ENCODE measurements at regions not wholly inside any gene's neighbourhood (a gene's known extent, or its start where the extent isn't known, plus 50 kb on each side); places are given as distances from the start of the nearest gene placed in this dataset.
"Not testable (repeated sequence)": the region's sequence is repeated elsewhere in the genome, so short reads cannot be mapped to it uniquely, and the experiment has no call there.

- no peak for ATAC-seq
- H3K36me3 Mint-ChIP-seq, result no peaks in the 10 kb centered on the region
- no peaks in the 10 kb centered on the region for H3K9me3 Mint-ChIP-seq
- H3K4me3 Mint-ChIP-seq, result no peak overlapping the region
- H3K4me1 Mint-ChIP-seq, result no peaks in the 10 kb centered on the region
- H3K27ac Mint-ChIP-seq, result no peak overlapping the region
- no peaks in the 10 kb centered on the region for H3K27me3 Mint-ChIP-seq
Observed at GRCh38 chr7:119256001-119256400, 1017.0 kb upstream of the KCND2 start.

GRCh38 chr7:119256446-119257131, 1016.4 kb upstream of the KCND2 start:
- H3K36me3 Mint-ChIP-seq, result no peaks in the 10 kb centered on the region
- no peaks in the 10 kb centered on the region for H3K4me1 Mint-ChIP-seq
- no peaks in the 10 kb centered on the region for H3K27me3 Mint-ChIP-seq
- H3K4me3 Mint-ChIP-seq, result no peak overlapping the region
- H3K27ac Mint-ChIP-seq, result no peak overlapping the region
- no peak for ATAC-seq
- no peaks in the 10 kb centered on the region for H3K9me3 Mint-ChIP-seq

GRCh38 chr7:119266790-119267189, 1006.2 kb upstream of the KCND2 start:
- not testable (repeated sequence) for H3K4me1 Mint-ChIP-seq, H3K36me3 Mint-ChIP-seq, H3K9me3 Mint-ChIP-seq, ATAC-seq, H3K4me3 Mint-ChIP-seq, H3K27me3 Mint-ChIP-seq, H3K27ac Mint-ChIP-seq

GRCh38 chr7:119270045-119270464, 1002.9 kb upstream of the KCND2 start:
- no peaks in the 10 kb centered on the region for H3K27me3 Mint-ChIP-seq
- H3K9me3 Mint-ChIP-seq, result no peaks in the 10 kb centered on the region
- no peak overlapping the region for H3K4me3 Mint-ChIP-seq
- no peak for ATAC-seq
- H3K27ac Mint-ChIP-seq, result no peak overlapping the region
- no peaks in the 10 kb centered on the region for H3K36me3 Mint-ChIP-seq
- no peaks in the 10 kb centered on the region for H3K4me1 Mint-ChIP-seq

- no peaks in the 10 kb centered on the region for H3K9me3 Mint-ChIP-seq
- H3K36me3 Mint-ChIP-seq, result no peaks in the 10 kb centered on the region
- no peaks in the 10 kb centered on the region for H3K4me1 Mint-ChIP-seq
- no peaks in the 10 kb centered on the region for H3K27me3 Mint-ChIP-seq
- no peak overlapping the region for H3K4me3 Mint-ChIP-seq
- ATAC-seq, result no peak
- H3K27ac Mint-ChIP-seq, result no peak overlapping the region
Observed at GRCh38 chr7:119270644-119271043, 1002.3 kb upstream of the KCND2 start.

- H3K4me1 Mint-ChIP-seq, result no peaks in the 10 kb centered on the region
- H3K9me3 Mint-ChIP-seq, result no peaks in the 10 kb centered on the region
- H3K36me3 Mint-ChIP-seq, result no peaks in the 10 kb centered on the region
- H3K27ac Mint-ChIP-seq, result no peak overlapping the region
- no peaks in the 10 kb centered on the region for H3K27me3 Mint-ChIP-seq
- ATAC-seq, result no peak
- H3K4me3 Mint-ChIP-seq, result no peak overlapping the region
Observed at GRCh38 chr7:119271147-119271779, 1001.7 kb upstream of the KCND2 start.

GRCh38 chr7:119281181-119281846, 991.7 kb upstream of the KCND2 start:
- no peak for ATAC-seq
- H3K36me3 Mint-ChIP-seq, result no peaks in the 10 kb centered on the region
- H3K4me3 Mint-ChIP-seq, result no peak overlapping the region
- no peaks in the 10 kb centered on the region for H3K4me1 Mint-ChIP-seq
- H3K9me3 Mint-ChIP-seq, result peaks cover 6% of the 10 kb centered on the region
- no peak overlapping the region for H3K27ac Mint-ChIP-seq
- no peaks in the 10 kb centered on the region for H3K27me3 Mint-ChIP-seq

- Mint-ChIP-seq H3K9me3 (peaks cover 4% of the 10 kb centered on the region), H3K4me1 (no peaks in the 10 kb centered on the region), H3K36me3 (no peaks in the 10 kb centered on the region), H3K27ac (no peak overlapping the region), H3K27me3 (no peaks in the 10 kb centered on the region), H3K4me3 (no peak overlapping the region)
- ATAC-seq, result no peak
Observed at GRCh38 chr7:119283353-119283752, 989.6 kb upstream of the KCND2 start.

GRCh38 chr7:119288416-119288815, 984.6 kb upstream of the KCND2 start:
- no peak for ATAC-seq
- Mint-ChIP-seq H3K4me3 (no peak overlapping the region), H3K27ac (no peak overlapping the region), H3K36me3 (no peaks in the 10 kb centered on the region), H3K27me3 (no peaks in the 10 kb centered on the region), H3K4me1 (no peaks in the 10 kb centered on the region), H3K9me3 (peaks cover 4% of the 10 kb centered on the region)

- not testable (repeated sequence) for H3K4me1 Mint-ChIP-seq, ATAC-seq, H3K9me3 Mint-ChIP-seq, H3K36me3 Mint-ChIP-seq, H3K27ac Mint-ChIP-seq, H3K27me3 Mint-ChIP-seq, H3K4me3 Mint-ChIP-seq
Observed at GRCh38 chr7:119300341-119300740, 972.6 kb upstream of the KCND2 start.

GRCh38 chr7:119320316-119320715, 952.7 kb upstream of the KCND2 start:
- Mint-ChIP-seq H3K4me3 (no peak overlapping the region), H3K27me3 (no peaks in the 10 kb centered on the region), H3K27ac (no peak overlapping the region), H3K9me3 (no peaks in the 10 kb centered on the region), H3K4me1 (no peaks in the 10 kb centered on the region), H3K36me3 (no peaks in the 10 kb centered on the region)
- ATAC-seq, result no peak

- H3K27ac Mint-ChIP-seq, result no peak overlapping the region
- no peaks in the 10 kb centered on the region for H3K4me1 Mint-ChIP-seq
- no peak overlapping the region for H3K4me3 Mint-ChIP-seq
- no peak for ATAC-seq
- H3K9me3 Mint-ChIP-seq, result peaks cover 10% of the 10 kb centered on the region
- no peaks in the 10 kb centered on the region for H3K27me3 Mint-ChIP-seq
- H3K36me3 Mint-ChIP-seq, result no peaks in the 10 kb centered on the region
Observed at GRCh38 chr7:119329715-119330114, 943.3 kb upstream of the KCND2 start.

- H3K4me3 Mint-ChIP-seq, result no peak overlapping the region
- no peaks in the 10 kb centered on the region for H3K4me1 Mint-ChIP-seq
- no peak for ATAC-seq
- peaks cover 5% of the 10 kb centered on the region for H3K9me3 Mint-ChIP-seq
- no peak overlapping the region for H3K27ac Mint-ChIP-seq
- H3K27me3 Mint-ChIP-seq, result no peaks in the 10 kb centered on the region
- H3K36me3 Mint-ChIP-seq, result no peaks in the 10 kb centered on the region
Observed at GRCh38 chr7:119335405-119335804, 937.6 kb upstream of the KCND2 start.

GRCh38 chr7:119341822-119342221, 931.2 kb upstream of the KCND2 start:
- Mint-ChIP-seq H3K4me1 (no peaks in the 10 kb centered on the region), H3K9me3 (peaks cover 3% of the 10 kb centered on the region), H3K27ac (no peak overlapping the region), H3K36me3 (no peaks in the 10 kb centered on the region), H3K27me3 (no peaks in the 10 kb centered on the region), H3K4me3 (no peak overlapping the region)
- ATAC-seq, result no peak

- Mint-ChIP-seq H3K9me3 (peaks cover 3% of the 10 kb centered on the region), H3K27ac (no peak overlapping the region), H3K36me3 (no peaks in the 10 kb centered on the region), H3K4me1 (no peaks in the 10 kb centered on the region), H3K27me3 (no peaks in the 10 kb centered on the region), H3K4me3 (no peak overlapping the region)
- no peak for ATAC-seq
Observed at GRCh38 chr7:119343289-119343688, 929.7 kb upstream of the KCND2 start.

GRCh38 chr7:119344466-119344865, 928.5 kb upstream of the KCND2 start:
- no peak overlapping the region for H3K4me3 Mint-ChIP-seq
- no peaks in the 10 kb centered on the region for H3K4me1 Mint-ChIP-seq
- H3K27me3 Mint-ChIP-seq, result no peaks in the 10 kb centered on the region
- no peak for ATAC-seq
- H3K36me3 Mint-ChIP-seq, result no peaks in the 10 kb centered on the region
- H3K9me3 Mint-ChIP-seq, result peaks cover 3% of the 10 kb centered on the region
- no peak overlapping the region for H3K27ac Mint-ChIP-seq

All from stimulated activated memory B cell treated with anti-CD40 and anti-IgM and Interleukin-4, amounts not matched to agents 10 μg/mL and 1 μg/mL and 100 μg/mL, for 72 hours (primary cell).